Gastrocnemius medialis (tissue), 4 donors: ENCODE measurements at regions not wholly inside any gene's neighbourhood (a gene's known extent, or its start where the extent isn't known, plus 50 kb on each side); places are given as distances from the start of the nearest gene placed in this dataset.

ENCODE experiments used
- ATAC-seq, 2 donors: fragments of 150-250 bp; one replicate each; pipeline ENCODE4 v1.9.1; 2016
- DNase-seq, 2 donors: peaks; one replicate each; pipeline ENCODE4 v3.0.0-alpha.2; 2019
- H3K27ac ChIP-seq, 4 donors: fragments of 200-600 bp; sonication (generic); 1 replicate in 1 of 4; 2 replicates in 3 of 4; pipeline ENCODE4 v1.5.1; 2016 to 2018; ENCODE audit warnings: mild to moderate bottlenecking in 2 of 4, moderate library complexity in 1 of 4
- H3K27me3 ChIP-seq, 3 donors: fragments of 200-600 bp; sonication (generic) in 2 of 3; 1 replicate in 1 of 3; 2 replicates in 2 of 3; pipeline versions ENCODE4 v1.5.1 to v1.6.0; 2016 to 2019; ENCODE audit warnings: mild to moderate bottlenecking in 1 of 3, moderate library complexity in 1 of 3
- H3K36me3 ChIP-seq, 2 donors: fragments of 200-600 bp; sonication (generic) in 1 of 2; one replicate each; pipeline ENCODE4 v1.5.1; 2017 to 2018
- H3K4me1 ChIP-seq, 2 donors: fragments of 200-600 bp; sonication (generic) in 1 of 2; one replicate each; pipeline ENCODE4 v1.5.1; 2016 to 2017; ENCODE audit warnings: mild to moderate bottlenecking in 2 of 2
- H3K4me3 ChIP-seq, 4 donors: fragments of 200-600 bp; sonication (generic) in 3 of 4; 1 replicate in 1 of 4; 2 replicates in 3 of 4; pipeline ENCODE4 v1.5.1; 2016 to 2019; ENCODE audit warnings: mild to moderate bottlenecking in 2 of 4
- H3K9me3 ChIP-seq, 3 donors: fragments of 200-600 bp; sonication (generic) in 2 of 3; 1 replicate in 1 of 3; 2 replicates in 2 of 3; pipeline ENCODE4 v1.5.1; 2016 to 2019
- CTCF ChIP-seq, 5 experiments: fragments of 450-650 bp in 3 of 5; fragments of 200-600 bp in 2 of 5; sonication (generic) in 2 of 5; IDR thresholded peaks in 4 of 5; conservative IDR thresholded peaks in 1 of 5; 1 replicate in 4 of 5; 2 replicates in 1 of 5; pipeline ENCODE4 v1.5.1; 2016 to 2019; ENCODE audit warnings: antibody characterized with exemption in 5 of 5, mild to moderate bottlenecking in 3 of 5, moderate library complexity in 3 of 5
- POLR2A ChIP-seq, 2 donors: fragments of 450-650 bp; IDR thresholded peaks; one replicate each; pipeline ENCODE4 v1.6.1; 2017; ENCODE audit warnings: antibody characterized with exemption in 2 of 2, mild to moderate bottlenecking in 2 of 2, moderate library complexity in 2 of 2
- in situ Hi-C, 4 donors: fragments of 200-750 bp; cut with MboI; loops; one replicate each; pipeline versions ENCODE4 v1.15.0 to v1.8.0; 2017; ENCODE audit warnings: low sequenced_read_pairs in 4 of 4
- intact Hi-C: fragments of 100-400 bp; cut with DNase I; formaldehyde crosslinking; loops from one replicate; pipeline ENCODE4 v1.15.1; 2023; ENCODE audit warnings: low total_unique reads

GRCh38 chr2:122168799-122169198, 413.3 kb downstream of the TSN start:
- H3K27ac ChIP-seq = no peak overlapping the region
- no peaks in the 10 kb centered on the region for H3K9me3 ChIP-seq
- H3K36me3 ChIP-seq = no peaks in the 10 kb centered on the region
- ATAC-seq (no peak), DNase-seq (no peak)
- intact Hi-C loops = no loop called here
- no peak overlapping the region for H3K4me3 ChIP-seq
- no peaks in the 10 kb centered on the region for H3K4me1 ChIP-seq
- H3K27me3 ChIP-seq = no peaks in the 10 kb centered on the region
- TF ChIP-seq CTCF (IDR thresholded peaks at IDR 0.05 in 4 of 5, conservative IDR thresholded peaks at IDR 0.05 in 1 of 5) = no peak
- TF ChIP-seq POLR2A (IDR thresholded peaks at IDR 0.05) = no peak
- in situ Hi-C loops = no loop called here

- Histone ChIP-seq H3K27me3 (no peaks in the 10 kb centered on the region), H3K4me3 (no peak overlapping the region), H3K9me3 (no peaks in the 10 kb centered on the region), H3K27ac (no peak overlapping the region), H3K4me1 (no peaks in the 10 kb centered on the region), H3K36me3 (no peaks in the 10 kb centered on the region)
- intact Hi-C loops (no loop called here), in situ Hi-C loops (no loop called here)
- ATAC-seq (no peak), DNase-seq (no peak)
- TF ChIP-seq CTCF (IDR thresholded peaks at IDR 0.05 in 4 of 5, conservative IDR thresholded peaks at IDR 0.05 in 1 of 5) (no peak), POLR2A (IDR thresholded peaks at IDR 0.05) (no peak)
These were observed 417.4 kb downstream of the TSN start for GRCh38 chr2:122172812-122173211.

- Histone ChIP-seq H3K4me1 (no peaks in the 10 kb centered on the region), H3K36me3 (no peaks in the 10 kb centered on the region), H3K9me3 (no peaks in the 10 kb centered on the region), H3K27me3 (no peaks in the 10 kb centered on the region), H3K4me3 (no peak overlapping the region), H3K27ac (no peak overlapping the region)
- in situ Hi-C loops (no loop called here), intact Hi-C loops (no loop called here)
- ATAC-seq = no peak
- no peak for DNase-seq
- no peak for TF ChIP-seq CTCF (IDR thresholded peaks at IDR 0.05 in 4 of 5, conservative IDR thresholded peaks at IDR 0.05 in 1 of 5)
- TF ChIP-seq POLR2A (IDR thresholded peaks at IDR 0.05) = no peak
These were observed 418.6 kb downstream of the TSN start for GRCh38 chr2:122174061-122174460.

GRCh38 chr2:122179492-122180165, 424.2 kb downstream of the TSN start:
- no peak for TF ChIP-seq POLR2A (IDR thresholded peaks at IDR 0.05)
- TF ChIP-seq CTCF (IDR thresholded peaks at IDR 0.05 in 4 of 5, conservative IDR thresholded peaks at IDR 0.05 in 1 of 5) = no peak
- no peak for ATAC-seq
- no peaks in the 10 kb centered on the region for H3K4me1 ChIP-seq
- H3K4me3 ChIP-seq = no peak overlapping the region
- H3K9me3 ChIP-seq = no peaks in the 10 kb centered on the region
- H3K36me3 ChIP-seq = no peaks in the 10 kb centered on the region
- no peaks in the 10 kb centered on the region for H3K27me3 ChIP-seq
- no peak for DNase-seq
- intact Hi-C loops (no loop called here), in situ Hi-C loops (no loop called here)
- H3K27ac ChIP-seq = no peak overlapping the region

GRCh38 chr2:122180972-122181371, 425.5 kb downstream of the TSN start:
- H3K9me3 ChIP-seq = no peaks in the 10 kb centered on the region
- intact Hi-C loops (no loop called here), in situ Hi-C loops (no loop called here)
- no peak overlapping the region for H3K27ac ChIP-seq
- no peaks in the 10 kb centered on the region for H3K27me3 ChIP-seq
- DNase-seq = no peak
- TF ChIP-seq POLR2A (IDR thresholded peaks at IDR 0.05) (no peak), CTCF (IDR thresholded peaks at IDR 0.05 in 4 of 5, conservative IDR thresholded peaks at IDR 0.05 in 1 of 5) (no peak)
- no peaks in the 10 kb centered on the region for H3K36me3 ChIP-seq
- H3K4me3 ChIP-seq = no peak overlapping the region
- no peak for ATAC-seq
- H3K4me1 ChIP-seq = no peaks in the 10 kb centered on the region
